Endothelial cell of umbilical vein (primary cell): ENCODE measurements at regions not wholly inside any gene's neighbourhood (a gene's known extent, or its start where the extent isn't known, plus 50 kb on each side); places are given as distances from the start of the nearest gene placed in this dataset.

ENCODE experiments used
- CTCF ChIP-seq, 2 donors: IDR thresholded peaks; 1 replicate in 1 of 2; 2 replicates in 1 of 2; pipeline ENCODE4 v1.5.1; 2011; ENCODE audit warnings: low read length in 2 of 2, mild to moderate bottlenecking in 2 of 2, moderate library complexity in 2 of 2, control low read depth in 1 of 2, inconsistent platforms in 1 of 2, low read depth in 1 of 2; ENCODE audit not compliant: insufficient read depth in 1 of 2; ENCODE audit errors: extremely low read depth in 1 of 2
- EZH2 ChIP-seq: IDR thresholded peaks from 2 replicates; pipeline ENCODE4 v1.6.1; 2012; ENCODE audit warnings: borderline replicate concordance, low read depth, mild to moderate bottlenecking, moderate library complexity, low read length, inconsistent platforms; ENCODE audit not compliant: severe bottlenecking
- MAX ChIP-seq: IDR thresholded peaks from 2 replicates; pipeline ENCODE4 v1.6.1; 2011; ENCODE audit not compliant: insufficient read depth, insufficient read length
- POLR2A ChIP-seq: IDR thresholded peaks from 2 replicates; pipeline ENCODE4 v1.6.1; 2012; ENCODE audit warnings: low read depth, mild to moderate bottlenecking, control low read depth, low read length
- POLR2AphosphoS5 ChIP-seq: IDR thresholded peaks from 2 replicates; pipeline ENCODE4 v1.6.1; 2012; ENCODE audit warnings: low read depth, mild to moderate bottlenecking, control low read depth, low read length, moderate library complexity; ENCODE audit not compliant: insufficient read depth

GRCh38 chr5:10157085-10157669, 92.5 kb downstream of the ATPSCKMT start:
- TF ChIP-seq CTCF (IDR thresholded peaks at IDR 0.05; ENCODE audit: extremely low read depth in 1 of 2, insufficient read depth in 1 of 2, low read depth in 1 of 2, low read length in 2 of 2) (no peak), MAX (no peak), EZH2 (no peak), POLR2A (no peak), POLR2AphosphoS5 (no peak)
